Smooth muscle cell of the brain vasculature (primary cell): ENCODE measurements at regions not wholly inside any gene's neighbourhood (a gene's known extent, or its start where the extent isn't known, plus 50 kb on each side); places are given as distances from the start of the nearest gene placed in this dataset.

Source experiments
- DNase-seq: peaks from one replicate; pipeline ENCODE4 v3.0.0-alpha.2; 2012; ENCODE audit warnings: low read depth, low spot score

DNA sequence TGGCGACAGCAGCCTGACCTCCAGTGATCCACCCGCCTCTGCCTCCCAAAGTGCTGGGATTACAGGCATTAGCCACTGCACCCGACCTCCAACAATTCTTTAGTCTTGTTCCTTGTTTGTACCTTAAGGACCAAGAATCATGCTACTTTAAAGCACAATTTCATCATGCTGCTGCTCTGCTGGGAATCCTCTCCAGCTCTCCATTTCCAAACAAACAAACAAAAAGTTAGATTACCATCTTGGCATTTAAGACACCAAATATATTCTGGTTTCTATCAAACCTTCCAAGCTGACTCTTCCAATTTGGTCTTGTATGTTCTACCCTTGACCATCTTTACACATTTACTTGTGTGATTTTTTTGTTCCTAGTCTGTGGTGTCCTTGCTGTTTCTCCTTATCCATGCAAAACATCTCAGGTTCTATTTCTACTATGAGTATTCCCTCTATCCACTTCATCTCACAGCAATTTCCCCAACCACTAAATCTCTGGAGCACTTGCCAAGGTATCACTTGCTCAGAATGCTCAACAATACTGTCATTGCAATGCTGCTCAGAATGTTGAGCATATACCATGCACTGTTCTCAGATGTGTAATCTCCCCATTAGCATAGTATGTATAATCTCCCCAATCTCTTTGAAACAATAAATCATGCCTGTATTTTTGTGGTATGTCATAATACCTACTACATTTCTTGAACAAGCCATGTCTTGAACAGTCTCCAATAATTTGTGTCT is 73.2 kb upstream of the GALNT5 start:
- no peak for DNase-seq

GRCh38 chr2:157185476-157186227 is 71.9 kb upstream of the GALNT5 start:
- no peak for DNase-seq

DNA sequence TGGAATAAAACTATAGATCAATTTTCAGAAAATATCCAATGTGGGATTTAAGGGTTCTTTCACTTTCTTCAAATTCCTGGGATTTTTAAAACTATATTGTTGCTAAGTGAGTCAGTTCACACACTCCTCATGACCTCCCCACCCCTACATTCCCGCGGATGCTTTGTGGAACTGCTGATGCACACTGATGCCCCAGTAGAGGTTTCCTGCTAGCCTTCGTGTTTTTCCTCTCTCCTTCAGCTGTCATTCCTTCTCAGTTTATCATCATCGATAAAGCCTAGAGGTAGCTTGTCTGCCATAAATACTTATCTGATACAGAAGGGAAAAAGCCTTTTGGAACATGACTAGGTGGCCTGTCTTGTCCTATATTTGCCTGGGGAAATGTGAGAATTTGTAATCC is 67.4 kb upstream of the GALNT5 start:
- no peak for DNase-seq

GRCh38 chr2:157191186-157191585 is 66.3 kb upstream of the GALNT5 start:
- no peak for DNase-seq

DNA sequence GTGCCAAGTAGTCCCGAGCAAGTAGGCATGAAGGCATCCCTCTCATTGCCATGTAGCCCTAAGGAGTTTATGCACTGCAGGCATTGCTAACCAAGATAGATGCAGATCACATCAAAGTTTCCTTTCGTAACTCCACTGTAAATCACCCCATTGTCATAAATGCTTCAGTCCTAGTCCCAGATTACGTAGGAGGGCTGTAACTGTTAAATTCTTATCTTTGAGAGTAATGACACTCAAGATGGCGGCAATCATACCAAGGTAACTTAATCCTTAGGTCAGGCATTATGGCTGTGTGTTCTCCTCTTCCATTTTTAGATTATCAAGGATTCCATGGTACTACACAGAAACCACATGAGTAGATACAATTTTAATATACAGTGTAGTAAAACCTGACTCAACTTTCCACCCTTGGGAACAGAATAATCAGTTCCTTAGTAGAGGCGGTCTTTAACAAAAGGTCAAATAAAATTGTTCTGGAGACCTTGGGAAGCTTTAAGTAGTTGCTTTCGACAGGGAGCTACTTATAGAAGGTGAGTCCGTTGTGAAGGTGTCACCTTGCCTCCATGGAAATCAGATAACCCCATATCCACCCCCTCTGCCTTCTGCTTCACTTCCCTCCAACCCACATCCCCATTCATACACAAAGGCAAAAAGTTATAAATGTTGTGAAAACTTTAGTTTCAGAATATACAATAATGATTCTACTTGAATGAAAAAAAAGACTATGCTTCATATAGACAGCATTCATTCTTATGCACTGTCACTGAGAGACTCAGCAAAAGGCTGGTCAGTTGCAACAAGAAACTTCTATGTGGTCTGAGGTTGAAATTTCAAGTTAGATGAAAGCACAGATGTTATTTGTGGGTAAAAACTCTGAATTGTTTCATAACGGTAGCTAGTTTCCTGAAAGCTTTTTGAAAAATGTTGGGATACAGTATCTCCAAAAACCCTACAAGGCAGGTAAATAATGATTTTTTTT is 64.8 kb upstream of the GALNT5 start:
- no peak for DNase-seq

- DNase-seq: no peak
These were observed 64.0 kb upstream of the GALNT5 start for GRCh38 chr2:157193461-157193860.

DNA sequence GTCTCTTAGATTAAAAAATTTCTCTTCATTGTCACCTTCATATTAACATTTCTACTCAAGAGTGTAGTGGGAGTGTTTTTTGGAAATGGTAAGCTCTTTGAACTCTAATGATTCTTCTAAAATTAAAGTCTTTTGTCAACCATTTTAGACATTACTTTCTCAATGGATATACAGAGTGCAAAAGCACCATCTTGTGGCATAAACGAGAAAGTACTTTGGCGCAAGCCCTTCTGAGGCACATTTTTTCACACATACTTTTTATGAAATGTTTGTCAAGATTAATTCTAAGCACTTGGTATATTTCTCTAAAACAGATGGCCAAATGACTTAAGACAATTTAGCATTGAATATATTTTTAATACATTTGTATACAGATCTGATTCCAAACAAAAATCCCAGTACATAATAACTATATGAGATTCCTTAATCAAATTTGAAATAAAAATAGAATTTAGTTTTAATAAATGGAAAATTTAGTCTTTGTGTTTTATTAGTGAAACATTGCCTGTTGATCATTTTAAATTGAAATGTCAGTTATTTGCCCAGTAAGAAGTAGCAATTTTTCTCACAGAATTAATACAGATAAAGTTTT is 63.3 kb upstream of the GALNT5 start:
- DNase-seq: no peak

DNA sequence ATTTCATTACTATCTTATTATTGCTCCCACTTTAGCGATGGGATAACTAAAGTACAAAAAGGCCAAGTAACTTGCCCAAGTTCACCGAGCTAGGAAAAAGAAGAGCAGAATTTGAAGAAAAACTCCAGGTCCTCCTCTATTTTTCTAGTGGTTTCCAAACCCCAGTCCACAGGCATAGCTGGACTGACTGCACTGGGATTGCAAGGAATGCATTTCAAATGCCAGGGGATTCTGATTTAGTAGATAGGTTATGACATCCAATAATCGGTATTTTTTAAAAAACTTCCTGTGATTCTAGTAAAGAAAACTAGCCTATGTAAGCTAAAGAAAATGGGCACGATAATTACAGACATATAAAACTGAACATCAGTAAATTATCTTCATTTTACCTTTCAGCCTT is 62.7 kb upstream of the GALNT5 start:
- no peak for DNase-seq

- no peak for DNase-seq
These were observed 60.5 kb upstream of the GALNT5 start for GRCh38 chr2:157196956-157197355.

DNA sequence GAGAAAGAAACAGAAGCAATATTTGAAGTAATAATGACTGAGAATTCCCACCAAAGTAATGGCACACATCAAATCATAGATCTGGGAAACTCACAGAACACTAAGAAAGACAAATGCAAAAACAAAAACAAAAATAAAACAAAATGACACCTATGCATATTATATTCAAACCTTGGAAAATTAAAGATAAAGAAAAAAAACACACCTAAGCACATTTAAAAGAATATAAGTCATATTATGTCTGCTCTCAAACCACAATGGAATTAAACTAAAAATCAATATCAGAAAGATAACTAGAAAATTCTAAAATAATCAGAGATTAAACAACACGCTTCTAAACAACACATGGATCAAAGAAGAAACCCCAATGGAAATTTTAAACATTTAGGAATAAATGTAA is 59.7 kb upstream of the GALNT5 start:
- DNase-seq: no peak

- DNase-seq: no peak
These were observed 53.9 kb upstream of the GALNT5 start for GRCh38 chr2:157203651-157204050.

GRCh38 chr2:157204401-157204800 is 53.1 kb upstream of the GALNT5 start:
- DNase-seq: no peak

- no peak for DNase-seq
These were observed 50.6 kb upstream of the GALNT5 start for GRCh38 chr2:157206916-157207315.
